Stimulated activated CD4-positive, alpha-beta T cell treated with anti-CD3 and anti-CD28 coated beads, TNF-alpha, amount 100 ng/mL, for 4 hours (primary cell): ENCODE measurements at regions not wholly inside any gene's neighbourhood (a gene's known extent, or its start where the extent isn't known, plus 50 kb on each side); places are given as distances from the start of the nearest gene placed in this dataset.

Source experiments
- DNase-seq, 3 experiments: peaks; one replicate each; pipeline ENCODE4 v3.0.0-alpha.2; 2020; ENCODE audit warnings: low read depth in 3 of 3

DNA sequence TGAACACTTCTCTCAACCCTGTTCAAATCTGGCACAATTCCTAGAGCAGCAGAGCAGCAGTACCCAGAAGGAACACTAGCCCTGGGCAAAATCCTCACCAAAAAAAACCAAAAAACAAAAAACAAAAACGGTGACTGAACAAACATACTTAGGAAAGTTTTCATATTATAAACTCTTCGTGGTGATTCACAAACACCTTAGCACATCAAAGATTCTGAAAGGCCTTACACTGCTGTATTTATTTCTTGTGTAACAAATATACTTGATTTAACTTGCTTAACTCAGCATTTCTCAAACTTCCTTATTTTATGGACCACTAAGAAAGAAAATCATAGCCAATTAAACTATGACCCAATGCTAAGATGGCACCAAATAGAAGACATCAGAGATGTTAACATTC lies 57.8 kb upstream of the RREB1 start:
- DNase-seq: no peak

DNA sequence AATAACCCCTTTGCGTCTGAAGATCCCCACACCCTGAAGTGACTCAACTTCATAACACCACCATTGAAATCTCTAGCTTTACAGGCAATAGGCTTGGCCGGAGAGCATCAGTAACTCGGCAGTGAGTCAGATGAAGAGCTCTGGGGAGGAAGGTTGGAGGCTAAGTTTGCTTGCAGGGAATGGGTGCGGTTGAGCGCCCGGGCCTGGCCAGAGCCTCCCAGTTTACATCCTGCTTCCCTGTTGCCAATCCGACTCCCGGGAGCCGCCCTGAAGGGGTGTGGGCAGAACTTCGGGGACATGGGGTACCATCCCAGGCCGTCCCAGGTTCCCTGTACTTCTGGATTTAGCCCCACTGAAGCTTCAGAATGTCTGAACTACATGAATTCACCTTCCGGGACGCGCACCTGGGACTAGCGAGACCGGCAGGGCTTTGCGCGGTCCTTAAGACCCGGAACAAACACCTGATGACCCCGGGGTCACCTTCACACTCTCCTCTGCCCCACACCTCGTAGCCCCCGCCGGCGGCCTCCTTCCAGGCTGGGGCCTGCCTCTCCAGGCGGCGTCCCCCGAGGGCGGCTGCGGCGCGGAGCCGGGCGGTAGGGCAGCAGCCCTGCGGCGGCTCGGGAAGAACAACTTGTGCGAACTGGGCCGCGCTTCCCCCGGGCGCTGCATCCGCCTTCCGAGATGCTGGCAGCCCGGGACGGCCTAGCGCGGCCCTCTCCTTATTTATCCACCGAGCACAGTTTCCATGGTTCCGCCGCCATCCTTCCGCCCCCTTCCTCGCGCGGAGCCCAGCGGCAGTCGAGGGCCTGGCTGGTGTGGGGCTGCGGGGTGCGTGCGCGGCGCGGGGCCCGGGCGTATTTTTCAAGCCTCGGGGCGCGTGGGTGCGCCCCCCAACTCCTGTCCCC lies 56.6 kb upstream of the RREB1 start:
- no peak for DNase-seq

DNA sequence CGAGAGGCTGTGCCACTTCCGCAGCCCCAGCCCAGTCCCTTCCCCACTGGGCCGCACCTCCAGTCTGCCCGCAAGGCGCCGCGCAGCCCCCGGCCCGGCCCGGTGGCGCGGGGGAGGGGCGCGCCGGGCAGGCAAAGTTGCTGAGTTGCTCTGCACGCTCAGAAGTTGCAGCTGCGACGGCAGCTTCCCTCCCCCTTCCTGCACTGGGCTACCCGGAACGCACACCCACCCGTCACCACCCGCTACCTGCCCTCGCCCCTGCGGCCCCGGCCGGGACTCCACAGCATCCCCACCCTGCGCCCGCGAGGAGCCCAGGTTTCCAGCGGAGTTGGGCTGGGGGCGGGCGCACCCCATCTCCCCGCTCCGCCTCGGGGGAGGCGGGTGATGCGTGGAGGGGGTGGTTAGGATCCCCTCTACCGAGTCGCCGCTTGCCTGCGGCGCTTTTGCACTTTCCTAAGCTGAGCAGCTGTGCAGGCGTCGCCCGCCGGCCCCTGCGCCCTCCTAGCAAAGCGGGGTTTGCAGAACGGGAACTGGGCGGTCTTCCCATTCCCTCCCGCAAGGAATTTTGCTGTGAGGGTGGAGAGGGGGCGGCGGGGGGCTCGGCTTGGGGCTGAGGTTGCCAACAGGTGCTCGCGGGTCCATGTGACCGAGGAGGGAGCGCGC lies 55.9 kb upstream of the RREB1 start:
- DNase-seq: peak; percentile 23 to 39 (median 28)

DNA sequence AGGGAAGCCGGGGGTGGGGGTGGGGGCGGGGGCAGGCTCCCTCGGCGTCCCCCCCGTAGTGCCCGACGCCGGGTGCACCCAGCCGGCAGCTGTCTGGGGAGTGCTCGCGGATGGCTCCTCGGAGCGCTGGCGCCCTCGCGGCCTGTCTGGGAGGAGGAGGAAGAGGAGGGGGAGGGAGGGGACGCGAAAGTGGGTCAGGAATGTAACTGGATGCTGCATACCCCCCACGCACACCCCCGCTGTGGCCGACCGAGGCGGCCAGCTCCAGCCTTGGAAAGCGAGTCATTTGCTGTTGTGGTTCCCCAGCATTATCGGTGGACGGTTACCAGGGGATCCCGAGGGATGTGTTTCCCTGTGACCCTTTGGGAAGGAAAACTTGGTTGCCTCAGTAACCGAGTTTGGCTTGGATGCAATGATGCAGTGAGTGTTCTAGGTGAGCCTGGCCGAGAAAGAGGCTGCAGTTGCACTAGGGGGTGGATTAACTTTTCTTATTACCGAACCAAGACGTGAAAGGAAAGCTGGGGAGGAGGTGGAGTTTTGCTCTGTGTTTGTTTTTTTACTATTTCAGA lies 55.2 kb upstream of the RREB1 start:
- no peak for DNase-seq

DNA sequence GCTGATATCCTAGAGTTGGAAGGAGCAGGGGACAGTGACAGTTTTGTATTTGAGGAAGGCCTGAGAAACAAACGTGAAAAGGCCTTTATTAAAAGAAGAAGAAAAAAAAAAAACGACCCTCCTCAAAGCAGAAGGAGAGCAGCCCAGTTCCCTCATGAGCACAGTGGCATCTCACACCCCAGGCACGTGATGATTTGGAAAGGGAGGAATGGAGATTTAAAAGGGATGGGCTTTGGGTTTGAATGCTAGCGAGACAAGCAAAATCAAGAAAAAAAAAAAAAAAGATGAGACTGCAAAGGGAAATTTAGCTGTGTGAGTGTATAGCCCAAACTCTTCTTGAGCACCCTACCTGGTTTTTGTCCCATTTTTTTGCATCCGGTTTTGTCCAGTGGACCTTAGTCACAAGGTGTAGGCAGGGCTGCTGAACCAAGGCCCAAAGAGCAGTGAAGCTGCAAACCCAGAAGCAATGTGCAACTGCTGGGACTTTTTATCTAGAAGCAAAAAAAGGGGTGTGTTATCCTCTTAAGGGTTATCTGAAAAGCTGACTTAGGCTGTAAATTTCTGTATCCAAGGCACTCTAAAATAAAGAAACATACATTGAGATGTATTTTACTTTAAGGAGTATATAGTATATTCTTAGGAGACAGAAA lies 54.5 kb upstream of the RREB1 start:
- no peak for DNase-seq
